HL-60 (cell line): ENCODE measurements at regions not wholly inside any gene's neighbourhood (a gene's known extent, or its start where the extent isn't known, plus 50 kb on each side); places are given as distances from the start of the nearest gene placed in this dataset.

Experiments used
- CTCF ChIP-seq: IDR thresholded peaks from one replicate; pipeline ENCODE4 v1.5.1; 2011; ENCODE audit warnings: low read length, control low read depth, inconsistent platforms; ENCODE audit not compliant: insufficient read depth
- GABPA ChIP-seq: IDR thresholded peaks from 2 replicates; pipeline ENCODE4 v1.6.1; 2012; ENCODE audit warnings: low read depth
- POLR2AphosphoS5 ChIP-seq: IDR thresholded peaks from 2 replicates; pipeline ENCODE4 v1.6.1; 2012; ENCODE audit warnings: low read depth
- REST ChIP-seq: IDR thresholded peaks from 2 replicates; pipeline ENCODE4 v1.6.1; 2012; ENCODE audit warnings: low read depth; ENCODE audit not compliant: insufficient replicate concordance
- SPI1 ChIP-seq: IDR thresholded peaks from 2 replicates; pipeline ENCODE4 v1.6.1; 2012; ENCODE audit warnings: low read depth, mild to moderate bottlenecking, borderline replicate concordance

GRCh38 chr7:88614736-88615135 lies 144.8 kb upstream of the ZNF804B start:
- TF ChIP-seq CTCF: no peak
- no peak for TF ChIP-seq POLR2AphosphoS5
- no peak for TF ChIP-seq GABPA
- no peak for TF ChIP-seq REST
- no peak for TF ChIP-seq SPI1
